GM06990 (cell line): ENCODE measurements at regions not wholly inside any gene's neighbourhood (a gene's known extent, or its start where the extent isn't known, plus 50 kb on each side); places are given as distances from the start of the nearest gene placed in this dataset.
"Not testable (repeated sequence)": the region's sequence is repeated elsewhere in the genome, so short reads cannot be mapped to it uniquely, and the experiment has no call there.

ENCODE experiments used
- DNase-seq: peaks from one replicate; pipeline ENCODE4 v3.0.0-alpha.2; 2011; ENCODE audit not compliant: insufficient read length; ENCODE audit errors: extremely low read depth
- H3K27me3 ChIP-seq: replicated peaks from 2 replicates; pipeline ENCODE4 v1.6.0; 2011; ENCODE audit warnings: low read length; ENCODE audit not compliant: control insufficient read depth, insufficient read depth
- H3K36me3 ChIP-seq: 2 replicates; pipeline ENCODE4 v1.5.1; 2011; ENCODE audit warnings: low read length; ENCODE audit not compliant: control insufficient read depth, insufficient read depth
- H3K4me3 ChIP-seq: replicated peaks from 2 replicates; pipeline ENCODE4 v1.5.1; 2011; ENCODE audit warnings: low read depth, mild to moderate bottlenecking, control low read depth, low read length
- TF ChIP-seq, protein P1 (sequence below): IDR thresholded peaks from 2 replicates; pipeline ENCODE4 v1.5.1; 2011; ENCODE audit warnings: low read length, control low read depth, mild to moderate bottlenecking, inconsistent platforms; ENCODE audit not compliant: insufficient read depth, poor library complexity, severe bottlenecking

DNA sequence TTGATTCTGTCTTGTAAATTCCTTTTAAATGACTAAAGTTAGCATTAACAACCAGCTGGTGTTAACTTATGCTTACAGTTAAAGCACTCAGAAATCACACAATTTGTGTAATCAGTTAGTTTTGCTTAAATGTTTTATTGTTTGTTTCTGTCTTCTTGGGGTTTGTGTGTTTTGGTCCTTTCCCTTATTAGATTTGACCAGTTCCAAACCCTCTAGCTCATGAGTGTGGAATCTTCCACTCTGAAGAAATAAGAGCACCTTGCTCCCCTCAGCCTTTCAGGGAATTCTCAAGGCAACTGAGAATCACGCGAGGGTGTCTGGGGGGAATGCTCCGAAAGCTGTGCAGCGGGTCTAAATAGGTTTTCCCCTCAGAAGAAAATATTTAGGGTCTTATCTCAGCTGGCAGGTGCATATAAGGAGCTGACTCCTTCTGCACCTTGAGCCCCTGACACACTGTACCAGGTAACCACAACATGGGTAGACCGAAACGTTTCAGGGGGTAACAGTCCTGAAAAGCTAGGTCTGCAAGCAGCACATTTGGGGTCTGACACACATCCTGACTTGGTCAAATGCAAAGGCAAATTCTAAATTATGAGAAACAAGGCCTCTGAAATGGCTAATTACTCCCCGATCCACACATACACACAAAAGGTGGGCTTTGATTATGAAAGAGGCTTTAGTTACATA, 188.1 kb upstream of the ETV3 start:
- DNase-seq = no peak
- TF ChIP-seq, protein P1, sequence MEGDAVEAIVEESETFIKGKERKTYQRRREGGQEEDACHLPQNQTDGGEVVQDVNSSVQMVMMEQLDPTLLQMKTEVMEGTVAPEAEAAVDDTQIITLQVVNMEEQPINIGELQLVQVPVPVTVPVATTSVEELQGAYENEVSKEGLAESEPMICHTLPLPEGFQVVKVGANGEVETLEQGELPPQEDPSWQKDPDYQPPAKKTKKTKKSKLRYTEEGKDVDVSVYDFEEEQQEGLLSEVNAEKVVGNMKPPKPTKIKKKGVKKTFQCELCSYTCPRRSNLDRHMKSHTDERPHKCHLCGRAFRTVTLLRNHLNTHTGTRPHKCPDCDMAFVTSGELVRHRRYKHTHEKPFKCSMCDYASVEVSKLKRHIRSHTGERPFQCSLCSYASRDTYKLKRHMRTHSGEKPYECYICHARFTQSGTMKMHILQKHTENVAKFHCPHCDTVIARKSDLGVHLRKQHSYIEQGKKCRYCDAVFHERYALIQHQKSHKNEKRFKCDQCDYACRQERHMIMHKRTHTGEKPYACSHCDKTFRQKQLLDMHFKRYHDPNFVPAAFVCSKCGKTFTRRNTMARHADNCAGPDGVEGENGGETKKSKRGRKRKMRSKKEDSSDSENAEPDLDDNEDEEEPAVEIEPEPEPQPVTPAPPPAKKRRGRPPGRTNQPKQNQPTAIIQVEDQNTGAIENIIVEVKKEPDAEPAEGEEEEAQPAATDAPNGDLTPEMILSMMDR = no peak
- Histone ChIP-seq H3K4me3 (no peak overlapping the region), H3K36me3 (no peaks in the 10 kb centered on the region), H3K27me3 (no peaks in the 10 kb centered on the region)

DNA sequence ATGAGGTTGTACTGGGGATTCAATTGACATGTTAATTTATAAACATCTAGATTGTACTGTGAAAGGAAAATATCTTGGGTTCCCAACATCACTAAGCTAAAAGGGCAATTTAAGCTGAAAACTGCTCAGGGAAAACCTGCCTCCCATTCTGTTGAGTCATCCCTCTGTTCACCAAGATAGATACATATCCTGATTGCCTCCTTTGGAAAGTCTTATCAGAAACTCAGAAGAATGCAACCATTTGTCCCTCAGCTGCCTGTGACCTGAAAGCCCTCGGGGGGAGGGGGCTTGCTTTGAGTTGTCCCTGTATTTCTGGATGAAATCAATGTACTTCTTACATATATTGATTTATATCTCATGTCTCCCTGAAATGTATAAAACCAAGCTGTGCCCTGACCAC, 187.0 kb upstream of the ETV3 start:
- H3K4me3 ChIP-seq = no peak overlapping the region
- DNase-seq = no peak
- H3K27me3 ChIP-seq = no peaks in the 10 kb centered on the region
- TF ChIP-seq, protein P1 = no peak
- no peaks in the 10 kb centered on the region for H3K36me3 ChIP-seq

DNA sequence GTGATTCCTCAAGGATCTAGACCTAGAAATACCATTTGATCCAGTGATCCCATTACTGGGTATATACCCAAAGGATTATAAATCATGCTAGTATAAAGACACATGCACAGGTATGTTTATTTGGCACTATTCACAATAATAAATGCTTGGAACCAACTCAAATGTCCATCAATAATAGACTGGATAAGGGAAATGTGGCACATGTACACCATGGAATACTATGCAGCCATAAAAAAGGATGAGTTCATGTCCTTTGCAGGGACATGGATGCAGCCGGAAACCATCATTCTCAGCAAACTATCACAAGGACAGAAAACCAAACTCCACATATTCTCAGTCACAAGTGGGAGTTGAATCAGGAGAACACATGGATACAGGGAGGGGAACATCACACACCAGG, 183.8 kb upstream of the ETV3 start:
- DNase-seq, H3K36me3 ChIP-seq, H3K4me3 ChIP-seq, H3K27me3 ChIP-seq: not testable (repeated sequence)

DNA sequence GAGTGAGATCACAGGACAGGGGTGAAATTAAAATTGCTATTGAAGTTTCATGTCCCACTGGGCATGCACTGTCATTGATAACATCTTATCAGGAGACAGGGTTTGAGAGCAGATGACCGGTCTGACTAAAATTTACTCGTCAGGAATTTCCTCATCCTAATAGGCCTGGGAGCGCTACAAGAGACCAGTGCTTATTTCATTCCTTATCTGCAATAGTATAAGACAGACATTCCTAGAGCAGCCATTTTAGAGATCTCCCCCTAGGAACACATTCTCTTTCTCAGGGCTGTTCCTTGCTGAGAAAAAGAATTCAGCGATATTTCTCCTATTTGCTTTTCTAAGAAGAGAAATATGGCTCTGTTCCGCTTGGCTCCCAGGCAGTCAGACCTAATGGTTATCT, 181.4 kb upstream of the ETV3 start:
- no peak overlapping the region for H3K4me3 ChIP-seq
- no peaks in the 10 kb centered on the region for H3K27me3 ChIP-seq
- no peak for DNase-seq
- TF ChIP-seq, protein P1 = no peak
- no peaks in the 10 kb centered on the region for H3K36me3 ChIP-seq

DNA sequence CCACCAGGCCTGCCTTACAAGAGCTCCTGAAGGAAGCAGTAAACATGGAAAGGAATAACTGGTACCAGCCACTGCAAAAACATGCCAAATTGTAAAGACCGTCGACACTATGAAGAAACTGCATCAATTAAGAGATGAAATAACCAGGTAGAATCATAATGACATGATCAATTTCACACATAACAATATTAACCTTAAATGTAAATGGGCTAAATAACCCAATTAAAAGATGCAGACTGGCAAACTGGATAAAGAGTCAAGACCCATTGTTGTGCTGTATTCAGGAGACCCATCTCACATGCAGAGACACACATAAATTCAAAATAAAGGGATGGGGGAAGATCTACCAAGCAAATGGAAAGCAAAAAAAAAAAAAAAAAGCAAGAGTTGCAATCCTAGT, 179.0 kb upstream of the ETV3 start:
- H3K4me3 ChIP-seq, DNase-seq, H3K36me3 ChIP-seq, H3K27me3 ChIP-seq: not testable (repeated sequence)

DNA sequence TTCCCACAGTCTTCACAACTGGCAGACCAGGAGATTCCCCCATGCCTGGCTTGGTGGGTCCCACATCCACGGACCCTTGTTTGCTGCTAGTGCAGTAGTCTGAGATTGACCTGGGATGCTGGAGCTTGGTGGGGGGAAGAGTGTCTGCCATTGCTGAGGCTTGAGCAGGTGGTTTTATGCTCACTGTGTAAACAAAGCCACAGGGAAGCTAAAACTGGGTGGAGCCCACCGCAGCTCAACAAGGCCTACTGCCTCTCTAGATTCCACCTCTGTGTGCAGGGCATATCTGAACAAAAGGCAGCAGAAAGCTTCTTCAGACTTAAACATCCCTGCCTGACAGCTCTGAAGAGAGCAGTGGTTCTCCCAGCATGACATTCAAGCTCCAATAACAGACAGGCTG, 177.3 kb upstream of the ETV3 start:
- no peak for DNase-seq
- Histone ChIP-seq H3K36me3 (no peaks in the 10 kb centered on the region), H3K4me3 (no peak overlapping the region), H3K27me3 (no peaks in the 10 kb centered on the region)
- TF ChIP-seq, protein P1 = no peak

DNA sequence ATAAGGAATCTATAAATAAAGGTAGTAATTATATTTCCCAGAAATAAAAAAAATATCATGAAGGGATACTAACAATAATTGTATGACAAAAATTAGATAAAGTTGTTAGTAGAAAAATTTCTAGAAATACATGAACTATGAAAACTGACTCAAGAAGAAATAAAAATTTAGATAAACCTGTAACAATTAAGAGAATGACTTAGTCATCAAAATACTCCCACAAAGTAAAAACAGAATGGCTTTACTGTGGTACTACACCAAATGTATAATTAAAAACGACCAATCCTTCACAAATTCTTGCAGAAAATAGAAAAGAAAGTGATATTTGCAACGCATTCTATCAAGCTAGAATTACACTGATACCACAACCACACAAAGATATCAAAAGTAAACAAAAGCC, 176.2 kb upstream of the ETV3 start:
- Histone ChIP-seq H3K4me3 (no peak overlapping the region), H3K27me3 (no peaks in the 10 kb centered on the region), H3K36me3 (no peaks in the 10 kb centered on the region)
- TF ChIP-seq, protein P1 = no peak
- no peak for DNase-seq
